SK-N-SH (cell line): ENCODE measurements at regions not wholly inside any gene's neighbourhood (a gene's known extent, or its start where the extent isn't known, plus 50 kb on each side); places are given as distances from the start of the nearest gene placed in this dataset.

ENCODE experiments used
- CTCF ChIA-PET: fragments of 300-600, 350-600 bp; formaldehyde crosslinking; extraction: SDS; loops from one replicate; lab custom pipeline; 2021; lab: Yijun Ruan, JAX
- POLR2A ChIA-PET: fragments of 350-600 bp; sonication (Branson Sonifier 250); formaldehyde crosslinking; extraction: SDS; loops from one replicate; lab custom pipeline; 2020; ENCODE audit warnings: antibody characterized with exemption, inconsistent platforms; lab: Yijun Ruan, JAX
- DNase-seq: peaks from one replicate; pipeline ENCODE4 v3.0.0; 2012
- H2AFZ ChIP-seq: fragments of 200-600 bp; sonication (generic); 2 replicates; pipeline ENCODE4 v1.8.1; 2016; ENCODE audit warnings: antibody characterized with exemption, mild to moderate bottlenecking, low read depth
- H3F3A ChIP-seq: fragments of 200-600 bp; sonication (generic); replicated peaks from 2 replicates; pipeline ENCODE3; 2016; ENCODE audit warnings: antibody characterized with exemption, mild to moderate bottlenecking; ENCODE audit not compliant: insufficient read depth
- H3K27ac ChIP-seq, 2 experiments: fragments of 200-500 bp in 1 of 2; fragments of 200-600 bp in 1 of 2; sonication (Bioruptor generic) in 1 of 2; sonication (generic), shearing (Covaris generic) in 1 of 2; 2 replicates each; pipeline versions ENCODE4 v1.5.1 to v1.6.1; 2014 to 2016; ENCODE audit warnings: low read depth in 2 of 2, inconsistent platforms in 1 of 2, low read length in 1 of 2, mild to moderate bottlenecking in 1 of 2, mixed read lengths in 1 of 2
- H3K27me3 ChIP-seq: fragments of 200-600 bp; sonication (generic), shearing (Covaris generic); 2 replicates; pipeline ENCODE4 v1.6.1; 2016; ENCODE audit warnings: mixed run types; ENCODE audit not compliant: insufficient read depth
- H3K36me3 ChIP-seq, 2 experiments: fragments of 200-500 bp in 1 of 2; fragments of 200-600 bp in 1 of 2; sonication (Bioruptor generic) in 1 of 2; sonication (generic) in 1 of 2; replicated peaks in 1 of 2; 2 replicates each; pipeline versions ENCODE3 to v1.5.1; 2014 to 2016; ENCODE audit warnings: low read length in 1 of 2, mild to moderate bottlenecking in 1 of 2; ENCODE audit not compliant: insufficient read depth in 2 of 2, control insufficient read depth in 1 of 2
- H3K4me1 ChIP-seq, 2 experiments: fragments of 200-500 bp in 1 of 2; fragments of 200-600 bp in 1 of 2; sonication (Bioruptor generic) in 1 of 2; sonication (generic), shearing (Covaris generic) in 1 of 2; 2 replicates each; pipeline versions ENCODE4 v1.5.1 to v1.6.1; 2014 to 2016; ENCODE audit warnings: low read depth in 1 of 2, low read length in 1 of 2, mixed run types in 1 of 2; ENCODE audit not compliant: insufficient read depth in 2 of 2, control insufficient read depth in 1 of 2
- H3K4me2 ChIP-seq: fragments of 200-600 bp; sonication (generic), shearing (Covaris generic); 2 replicates; pipeline ENCODE4 v1.6.1; 2017; ENCODE audit warnings: mixed run types
- H3K4me3 ChIP-seq, 2 experiments: fragments of 200-500 bp in 1 of 2; fragments of 200-600 bp in 1 of 2; sonication (Bioruptor generic) in 1 of 2; sonication (generic), shearing (Covaris generic) in 1 of 2; 2 replicates each; pipeline versions ENCODE4 v1.5.1 to v1.8.1; 2014 to 2016; ENCODE audit warnings: low read depth in 2 of 2, inconsistent platforms in 1 of 2, low read length in 1 of 2, mild to moderate bottlenecking in 1 of 2, mixed read lengths in 1 of 2, moderate library complexity in 1 of 2
- H3K79me2 ChIP-seq: fragments of 200-600 bp; sonication (generic); 2 replicates; pipeline ENCODE4 v1.8.1; 2017; ENCODE audit warnings: mild to moderate bottlenecking; ENCODE audit not compliant: insufficient read depth
- H3K9ac ChIP-seq: fragments of 200-600 bp; sonication (generic); 2 replicates; pipeline ENCODE4 v1.6.1; 2017; ENCODE audit warnings: mixed run types
- H3K9me2 ChIP-seq: fragments of 200-600 bp; sonication (generic); 2 replicates; pipeline ENCODE4 v1.6.1; 2017; ENCODE audit warnings: mixed run types
- H3K9me3 ChIP-seq: fragments of 200-600 bp; sonication (generic); 2 replicates; pipeline ENCODE4 v1.6.1; 2017; ENCODE audit warnings: mixed run types, mild to moderate bottlenecking, moderate library complexity
- H4K20me1 ChIP-seq: fragments of 200-600 bp; sonication (generic); 2 replicates; pipeline ENCODE4 v1.6.1; 2017; ENCODE audit warnings: mild to moderate bottlenecking, mixed run types; ENCODE audit not compliant: insufficient read depth
- CHD2 ChIP-seq: fragments of 150-350 bp; IDR thresholded peaks from 2 replicates; pipeline ENCODE4 v1.6.1; 2018; ENCODE audit warnings: low read length; ENCODE audit not compliant: partially characterized antibody
- ELF1 ChIP-seq: IDR thresholded peaks from 2 replicates; pipeline ENCODE4 v1.4.0; 2012
- EZH2phosphoT487 ChIP-seq: fragments of 200-600 bp; sonication (generic); IDR thresholded peaks from 2 replicates; pipeline ENCODE4 v1.6.1; 2017; ENCODE audit warnings: low read depth, mixed run types, mild to moderate bottlenecking, antibody characterized with exemption, moderate library complexity, borderline replicate concordance
- FOXM1 ChIP-seq: IDR thresholded peaks from 2 replicates; pipeline ENCODE4 v1.4.0; 2012; ENCODE audit warnings: low read depth, mild to moderate bottlenecking
- GABPA ChIP-seq: IDR thresholded peaks from 2 replicates; pipeline ENCODE4 v1.4.0; 2012; ENCODE audit warnings: low read depth, mild to moderate bottlenecking
- GATA2 ChIP-seq: sonication (generic); formaldehyde crosslinking; IDR thresholded peaks from 2 replicates; pipeline ENCODE4 v1.5.0; 2020; ENCODE audit warnings: mild to moderate bottlenecking, missing genetic modification reagents
- IRF3 ChIP-seq: fragments of 150-350 bp; IDR thresholded peaks from 2 replicates; pipeline ENCODE4 v1.6.1; 2016; ENCODE audit warnings: mild to moderate bottlenecking, low read depth, low read length
- JUND ChIP-seq: IDR thresholded peaks from 2 replicates; pipeline ENCODE4 v1.4.0; 2012
- MEF2A ChIP-seq: IDR thresholded peaks from 2 replicates; pipeline ENCODE4 v1.4.0; 2012; ENCODE audit warnings: low read depth, borderline replicate concordance
- MXI1 ChIP-seq: IDR thresholded peaks from 2 replicates; pipeline ENCODE4 v1.6.1; 2012; ENCODE audit warnings: mild to moderate bottlenecking, low read depth, low read length, improper control_type of control experiment
- NRF1 ChIP-seq: IDR thresholded peaks from 2 replicates; pipeline ENCODE4 v1.6.1; 2012; ENCODE audit warnings: low read depth, mild to moderate bottlenecking, low read length
- POLR2AphosphoS5 ChIP-seq: IDR thresholded peaks from 2 replicates; pipeline ENCODE4 v1.6.1; 2012; ENCODE audit warnings: low read depth, low read length
- RCOR1 ChIP-seq: fragments of 150-350 bp; IDR thresholded peaks from 2 replicates; pipeline ENCODE4 v1.6.1; 2017; ENCODE audit warnings: antibody characterized with exemption, low read length
- RFX5 ChIP-seq: IDR thresholded peaks from 2 replicates; pipeline ENCODE4 v1.6.1; 2012; ENCODE audit warnings: mild to moderate bottlenecking, improper control_type of control experiment, low read length
- SMC3 ChIP-seq: IDR thresholded peaks from 2 replicates; pipeline ENCODE4 v1.6.1; 2012; ENCODE audit warnings: low read depth, low read length, improper control_type of control experiment
- TCF12 ChIP-seq: IDR thresholded peaks from 2 replicates; pipeline ENCODE4 v1.4.0; 2012
- ZBTB33 ChIP-seq: IDR thresholded peaks from 2 replicates; pipeline ENCODE4 v1.4.0; 2012; ENCODE audit warnings: low read depth, borderline replicate concordance
- WGBS: methylation state at CpG from one replicate; pipeline ENCODE4 v1.1.6; 2017; ENCODE audit warnings: low lambda C conversion rate; 5-methylcytosine and 5-hydroxymethylcytosine counted together
- TF ChIP-seq, protein P1 (sequence below): IDR thresholded peaks from 2 replicates; pipeline ENCODE4 v1.4.0; 2012; ENCODE audit warnings: low read depth
- TF ChIP-seq, protein P2 (sequence below): IDR thresholded peaks from 2 replicates; pipeline ENCODE4 v1.4.0; 2012; ENCODE audit warnings: low read depth, borderline replicate concordance

DNA sequence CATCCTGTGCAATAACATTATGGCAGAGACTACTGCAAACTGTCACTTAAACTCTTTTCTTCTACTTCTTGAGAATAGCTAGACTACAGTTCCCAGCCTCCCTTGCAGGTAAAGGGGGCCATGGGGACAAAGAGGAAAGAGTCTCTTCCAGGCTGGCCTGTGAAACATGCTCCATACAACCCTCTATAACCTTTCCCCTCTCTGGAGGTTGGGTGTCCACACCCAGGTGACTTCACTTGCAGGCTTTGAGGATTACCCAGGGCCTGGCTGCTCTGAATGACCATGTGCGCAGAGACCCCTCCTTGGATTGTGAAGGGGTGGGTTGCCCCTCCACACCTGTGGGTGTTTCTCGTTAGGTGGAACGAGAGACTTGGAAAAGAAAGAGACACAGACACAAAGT is 84.1 kb downstream of the SEC61G start:
- no peaks in the 10 kb centered on the region for H3K79me2 ChIP-seq
- H3K4me1 ChIP-seq = no peaks in the 10 kb centered on the region
- no peak overlapping the region for H3K4me2 ChIP-seq
- no peak overlapping the region for H3K9ac ChIP-seq
- 23% methylated on average over 3 of the region's 3 CpGs for WGBS
- H3K4me3 ChIP-seq = no peak overlapping the region
- no peak for DNase-seq
- H3K9me2 ChIP-seq = no peaks in the 10 kb centered on the region
- H3F3A ChIP-seq = no peaks in the 10 kb centered on the region
- no peak overlapping the region for H2AFZ ChIP-seq
- H3K27ac ChIP-seq = no peak overlapping the region
- H3K9me3 ChIP-seq = no peaks in the 10 kb centered on the region
- H3K27me3 ChIP-seq = no peaks in the 10 kb centered on the region
- TF ChIP-seq JUND (no peak), POLR2AphosphoS5 (no peak), NRF1 (no peak), RCOR1 (no peak), SMC3 (no peak), MXI1 (no peak), CHD2 (no peak), GATA2 (CRISPR knock-in tag) (no peak), FOXM1 (no peak), MEF2A (no peak), GABPA (no peak), ZBTB33 (no peak), TCF12 (no peak), IRF3 (no peak), RFX5 (no peak), EZH2phosphoT487 (no peak), ELF1 (no peak)
- TF ChIP-seq, protein P1, sequence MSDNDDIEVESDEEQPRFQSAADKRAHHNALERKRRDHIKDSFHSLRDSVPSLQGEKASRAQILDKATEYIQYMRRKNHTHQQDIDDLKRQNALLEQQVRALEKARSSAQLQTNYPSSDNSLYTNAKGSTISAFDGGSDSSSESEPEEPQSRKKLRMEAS = no peak
- TF ChIP-seq, protein P2, sequence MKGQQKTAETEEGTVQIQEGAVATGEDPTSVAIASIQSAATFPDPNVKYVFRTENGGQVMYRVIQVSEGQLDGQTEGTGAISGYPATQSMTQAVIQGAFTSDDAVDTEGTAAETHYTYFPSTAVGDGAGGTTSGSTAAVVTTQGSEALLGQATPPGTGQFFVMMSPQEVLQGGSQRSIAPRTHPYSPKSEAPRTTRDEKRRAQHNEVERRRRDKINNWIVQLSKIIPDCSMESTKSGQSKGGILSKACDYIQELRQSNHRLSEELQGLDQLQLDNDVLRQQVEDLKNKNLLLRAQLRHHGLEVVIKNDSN = no peak
- CTCF ChIA-PET = interaction anchor here (2.1 kb wide), 1 partner anchor 11 kb away, joined by 6 read pairs; no protein-coding TSS in a partner anchor
- no peaks in the 10 kb centered on the region for H4K20me1 ChIP-seq
- no peaks in the 10 kb centered on the region for H3K36me3 ChIP-seq
- POLR2A ChIA-PET = no interaction called here
